Smooth muscle cell (in vitro differentiated cells): ENCODE measurements at regions not wholly inside any gene's neighbourhood (a gene's known extent, or its start where the extent isn't known, plus 50 kb on each side); places are given as distances from the start of the nearest gene placed in this dataset.

ENCODE experiments used
- DNase-seq: peaks from one replicate; lab custom pipeline; 2025; ENCODE audit not compliant: unreplicated experiment; lab: John Stamatoyannopoulos, UW
- H2AFZ ChIP-seq: fragments of 200-600 bp; sonication (generic); 2 replicates; pipeline ENCODE4 v1.6.0; 2016; ENCODE audit warnings: antibody characterized with exemption, low read depth, mild to moderate bottlenecking
- H3F3A ChIP-seq: fragments of 200-600 bp; sonication (generic); 2 replicates; pipeline ENCODE4 v1.6.0; 2017; ENCODE audit warnings: antibody characterized with exemption, low read depth
- H3K27ac ChIP-seq: fragments of 200-600 bp; sonication (generic); 2 replicates; pipeline ENCODE4 v1.5.1; 2016; ENCODE audit warnings: low read depth, mild to moderate bottlenecking
- H3K27me3 ChIP-seq: fragments of 200-600 bp; sonication (generic); 2 replicates; pipeline ENCODE4 v1.6.1; 2016; ENCODE audit warnings: low read depth, mild to moderate bottlenecking
- H3K36me3 ChIP-seq: fragments of 200-600 bp; sonication (generic); 2 replicates; pipeline ENCODE4 v1.5.1; 2016; ENCODE audit warnings: low read depth
- H3K4me1 ChIP-seq: fragments of 200-600 bp; sonication (generic); 2 replicates; pipeline ENCODE4 v1.5.1; 2016; ENCODE audit warnings: low read depth
- H3K4me2 ChIP-seq: fragments of 200-600 bp; sonication (generic); 2 replicates; pipeline ENCODE4 v1.6.0; 2016; ENCODE audit warnings: mild to moderate bottlenecking
- H3K4me3 ChIP-seq: fragments of 200-600 bp; sonication (generic); 2 replicates; pipeline ENCODE4 v1.5.1; 2016; ENCODE audit warnings: mild to moderate bottlenecking
- H3K79me2 ChIP-seq: fragments of 200-600 bp; sonication (generic); 2 replicates; pipeline ENCODE4 v1.6.0; 2016; ENCODE audit warnings: low read depth, mild to moderate bottlenecking
- H3K9ac ChIP-seq: fragments of 200-600 bp; sonication (generic); 2 replicates; pipeline ENCODE4 v1.6.0; 2016; ENCODE audit warnings: low read depth
- H3K9me3 ChIP-seq: fragments of 200-600 bp; sonication (generic); replicated peaks from 2 replicates; pipeline ENCODE4 v1.5.1; 2016; ENCODE audit warnings: low read depth
- H4K20me1 ChIP-seq: fragments of 200-600 bp; sonication (generic); 2 replicates; pipeline ENCODE4 v1.6.0; 2016; ENCODE audit warnings: low read depth
- WGBS: methylation state at CpG from one replicate; pipeline ENCODE4 v1.1.7; 2016; ENCODE audit warnings: low lambda C conversion rate; 5-methylcytosine and 5-hydroxymethylcytosine counted together
- TF ChIP-seq, protein P1 (sequence below): fragments of 200-600 bp; sonication (generic); IDR thresholded peaks from 2 replicates; pipeline ENCODE4 v1.5.1; 2017; ENCODE audit warnings: borderline replicate concordance, mild to moderate bottlenecking, antibody characterized with exemption; ENCODE audit not compliant: insufficient read depth, poor library complexity, severe bottlenecking

- 93% methylated on average over 6 of the region's 6 CpGs for WGBS
- H2AFZ ChIP-seq = no peak overlapping the region
- TF ChIP-seq, protein P1, sequence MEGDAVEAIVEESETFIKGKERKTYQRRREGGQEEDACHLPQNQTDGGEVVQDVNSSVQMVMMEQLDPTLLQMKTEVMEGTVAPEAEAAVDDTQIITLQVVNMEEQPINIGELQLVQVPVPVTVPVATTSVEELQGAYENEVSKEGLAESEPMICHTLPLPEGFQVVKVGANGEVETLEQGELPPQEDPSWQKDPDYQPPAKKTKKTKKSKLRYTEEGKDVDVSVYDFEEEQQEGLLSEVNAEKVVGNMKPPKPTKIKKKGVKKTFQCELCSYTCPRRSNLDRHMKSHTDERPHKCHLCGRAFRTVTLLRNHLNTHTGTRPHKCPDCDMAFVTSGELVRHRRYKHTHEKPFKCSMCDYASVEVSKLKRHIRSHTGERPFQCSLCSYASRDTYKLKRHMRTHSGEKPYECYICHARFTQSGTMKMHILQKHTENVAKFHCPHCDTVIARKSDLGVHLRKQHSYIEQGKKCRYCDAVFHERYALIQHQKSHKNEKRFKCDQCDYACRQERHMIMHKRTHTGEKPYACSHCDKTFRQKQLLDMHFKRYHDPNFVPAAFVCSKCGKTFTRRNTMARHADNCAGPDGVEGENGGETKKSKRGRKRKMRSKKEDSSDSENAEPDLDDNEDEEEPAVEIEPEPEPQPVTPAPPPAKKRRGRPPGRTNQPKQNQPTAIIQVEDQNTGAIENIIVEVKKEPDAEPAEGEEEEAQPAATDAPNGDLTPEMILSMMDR = no peak
- no peaks in the 10 kb centered on the region for H3K4me1 ChIP-seq
- H4K20me1 ChIP-seq = no peaks in the 10 kb centered on the region
- H3F3A ChIP-seq = no peaks in the 10 kb centered on the region
- DNase-seq = no peak
- no peaks in the 10 kb centered on the region for H3K36me3 ChIP-seq
- no peaks in the 10 kb centered on the region for H3K27me3 ChIP-seq
- H3K4me3 ChIP-seq = no peak overlapping the region
- no peaks in the 10 kb centered on the region for H3K79me2 ChIP-seq
- no peak overlapping the region for H3K9ac ChIP-seq
- H3K9me3 ChIP-seq = no peaks in the 10 kb centered on the region
- no peak overlapping the region for H3K4me2 ChIP-seq
- no peak overlapping the region for H3K27ac ChIP-seq
Observed at GRCh38 chr4:18975916-18976808, 954.6 kb upstream of the LCORL start.

DNA sequence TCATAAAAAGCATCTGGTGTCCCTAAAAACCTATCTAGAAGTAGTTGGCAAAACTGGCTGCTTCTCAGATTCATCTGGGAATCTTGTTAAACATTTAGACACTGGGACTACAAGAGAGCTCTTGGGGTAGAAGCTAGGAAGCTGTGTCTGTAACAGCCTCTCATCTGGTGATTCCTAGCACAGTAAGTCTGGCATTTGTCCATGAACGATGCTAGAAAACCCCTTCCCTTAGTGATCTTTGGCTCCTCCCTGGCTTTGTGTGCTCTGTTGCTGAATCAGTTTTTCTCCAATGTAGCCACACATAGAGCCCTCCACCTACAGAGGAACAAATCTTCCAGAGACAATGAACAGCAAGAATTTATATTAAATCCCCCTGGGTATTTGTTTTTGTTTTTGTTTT, 951.7 kb upstream of the LCORL start:
- Histone ChIP-seq H3K4me2 (no peak overlapping the region), H3K4me1 (no peaks in the 10 kb centered on the region), H4K20me1 (no peaks in the 10 kb centered on the region), H3K27ac (no peak overlapping the region), H2AFZ (no peak overlapping the region), H3K36me3 (no peaks in the 10 kb centered on the region), H3K9me3 (no peaks in the 10 kb centered on the region), H3K4me3 (no peak overlapping the region), H3K27me3 (no peaks in the 10 kb centered on the region), H3K9ac (no peak overlapping the region), H3K79me2 (no peaks in the 10 kb centered on the region), H3F3A (no peaks in the 10 kb centered on the region)
- TF ChIP-seq, protein P1 = no peak
- WGBS = 79% methylated on average over 1 of the region's 1 CpG
- DNase-seq = no peak

- Histone ChIP-seq H3K9me3 (no peaks in the 10 kb centered on the region), H2AFZ (no peak overlapping the region), H3K4me1 (no peaks in the 10 kb centered on the region), H4K20me1 (no peaks in the 10 kb centered on the region), H3K36me3 (no peaks in the 10 kb centered on the region), H3K79me2 (no peaks in the 10 kb centered on the region), H3K4me2 (no peak overlapping the region), H3K27ac (no peak overlapping the region), H3K9ac (no peak overlapping the region), H3K4me3 (no peak overlapping the region), H3K27me3 (no peaks in the 10 kb centered on the region), H3F3A (no peaks in the 10 kb centered on the region)
- TF ChIP-seq, protein P1 = no peak
- no peak for DNase-seq
Observed at GRCh38 chr4:18961879-18962278, 940.3 kb upstream of the LCORL start.

DNA sequence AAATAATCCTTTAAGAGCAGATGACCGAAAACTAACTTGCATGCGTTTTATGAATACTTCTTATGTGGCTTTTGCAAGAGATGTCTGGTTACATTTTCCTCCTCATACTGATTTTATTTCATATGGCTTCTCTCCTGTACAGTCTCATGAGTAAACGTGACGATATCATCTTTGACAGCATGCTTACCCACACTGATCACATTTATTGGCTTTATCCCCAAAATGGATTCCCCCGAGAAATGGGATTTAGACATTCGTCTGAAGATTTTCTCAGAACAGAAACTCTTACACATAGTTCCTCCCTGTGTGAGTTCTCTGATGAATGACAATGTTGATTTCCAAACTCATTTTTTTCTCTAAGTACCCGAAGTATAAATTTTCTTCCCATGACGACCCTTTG, 939.7 kb upstream of the LCORL start:
- no peaks in the 10 kb centered on the region for H3K79me2 ChIP-seq
- H3K4me3 ChIP-seq = no peak overlapping the region
- H3K27me3 ChIP-seq = no peaks in the 10 kb centered on the region
- H3K4me2 ChIP-seq = no peak overlapping the region
- H3K27ac ChIP-seq = no peak overlapping the region
- DNase-seq = no peak
- no peak overlapping the region for H2AFZ ChIP-seq
- no peaks in the 10 kb centered on the region for H3F3A ChIP-seq
- TF ChIP-seq, protein P1 = no peak
- no peak overlapping the region for H3K9ac ChIP-seq
- no peaks in the 10 kb centered on the region for H3K9me3 ChIP-seq
- no peaks in the 10 kb centered on the region for H3K4me1 ChIP-seq
- no peaks in the 10 kb centered on the region for H4K20me1 ChIP-seq
- no peaks in the 10 kb centered on the region for H3K36me3 ChIP-seq
- 94% methylated on average over 8 of the region's 8 CpGs for WGBS
